Activated B cell treated with CpG ODN at 0.5 μM for 24 hours (primary cell): ENCODE measurements at regions not wholly inside any gene's neighbourhood (a gene's known extent, or its start where the extent isn't known, plus 50 kb on each side); places are given as distances from the start of the nearest gene placed in this dataset.

Source experiments
- ATAC-seq: fragments of 200-7000 bp; cut with Tn5 transposase; one replicate; pipeline ENCODE4 v1.10.0; 2021; ENCODE audit warnings: low read depth, mild to moderate bottlenecking, moderate library complexity
- CTCF ChIA-PET: fragments of 350-600 bp; sonication (Branson Sonifier 250); formaldehyde crosslinking; loops from one replicate; lab custom pipeline; 2021; ENCODE audit warnings: antibody characterized with exemption; lab: Charles Lee
- POLR2A ChIA-PET: fragments of 350-600 bp; sonication (Branson Sonifier 250); formaldehyde crosslinking; loops from one replicate; lab custom pipeline; 2021; ENCODE audit warnings: antibody characterized with exemption; lab: Charles Lee
- DNase-seq: peaks from one replicate; pipeline ENCODE4 v3.0.0; 2022
- H3K27ac Mint-ChIP-seq: one replicate; pipeline ENCODE4 v1.8.0; 2020; ENCODE audit warnings: mixed read lengths
- H3K27me3 Mint-ChIP-seq: one replicate; pipeline ENCODE4 v1.8.0; 2021; ENCODE audit warnings: mixed read lengths
- H3K36me3 Mint-ChIP-seq: one replicate; pipeline ENCODE4 v1.8.0; 2021; ENCODE audit warnings: low read depth, mixed read lengths
- H3K4me1 Mint-ChIP-seq: one replicate; pipeline ENCODE4 v1.8.0; 2021; ENCODE audit warnings: mixed read lengths
- H3K4me3 Mint-ChIP-seq: one replicate; pipeline ENCODE4 v1.8.0; 2020; ENCODE audit warnings: mild to moderate bottlenecking, mixed read lengths
- H3K9me3 Mint-ChIP-seq: one replicate; pipeline ENCODE4 v1.8.0; 2020; ENCODE audit warnings: mixed read lengths
- intact Hi-C: fragments of 100-400 bp; cut with micrococcal nuclease; formaldehyde crosslinking; loops from one replicate; pipeline ENCODE4 v1.15.1; 2024
- TF ChIP-seq, protein P1 (sequence below): fragments of 200-600 bp; IDR thresholded peaks from one replicate; pipeline ENCODE4 v1.8.0; 2022; ENCODE audit warnings: antibody characterized with exemption, mild to moderate bottlenecking

DNA sequence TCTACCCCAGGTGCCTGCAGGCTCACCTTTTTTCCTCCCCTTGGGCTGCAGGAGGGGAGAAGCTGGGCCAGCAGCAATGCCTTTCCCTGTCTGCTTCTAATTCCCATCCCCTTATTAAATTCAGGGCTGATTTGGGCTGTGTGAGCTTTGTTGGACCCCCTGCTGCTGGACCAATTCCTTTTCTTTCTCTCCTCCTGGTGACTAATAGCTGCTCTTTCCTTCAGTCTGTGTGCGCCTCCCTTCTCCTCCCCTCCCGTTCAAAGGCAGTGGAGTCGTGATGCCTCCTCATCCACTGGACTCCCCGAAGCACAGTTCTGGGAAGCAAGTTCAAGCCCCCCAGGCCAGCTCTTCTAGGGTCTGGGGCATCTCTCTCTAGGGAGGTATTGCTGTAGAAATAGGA, 567.9 kb upstream of the CADM1 start:
- Mint-ChIP-seq H3K27ac (no peak overlapping the region), H3K4me1 (no peaks in the 10 kb centered on the region), H3K4me3 (no peak overlapping the region), H3K27me3 (peaks cover 2% of the 10 kb centered on the region), H3K36me3 (no peaks in the 10 kb centered on the region), H3K9me3 (peaks cover 3% of the 10 kb centered on the region)
- ChIA-PET CTCF (no interaction called here), POLR2A (no interaction called here)
- TF ChIP-seq, protein P1, sequence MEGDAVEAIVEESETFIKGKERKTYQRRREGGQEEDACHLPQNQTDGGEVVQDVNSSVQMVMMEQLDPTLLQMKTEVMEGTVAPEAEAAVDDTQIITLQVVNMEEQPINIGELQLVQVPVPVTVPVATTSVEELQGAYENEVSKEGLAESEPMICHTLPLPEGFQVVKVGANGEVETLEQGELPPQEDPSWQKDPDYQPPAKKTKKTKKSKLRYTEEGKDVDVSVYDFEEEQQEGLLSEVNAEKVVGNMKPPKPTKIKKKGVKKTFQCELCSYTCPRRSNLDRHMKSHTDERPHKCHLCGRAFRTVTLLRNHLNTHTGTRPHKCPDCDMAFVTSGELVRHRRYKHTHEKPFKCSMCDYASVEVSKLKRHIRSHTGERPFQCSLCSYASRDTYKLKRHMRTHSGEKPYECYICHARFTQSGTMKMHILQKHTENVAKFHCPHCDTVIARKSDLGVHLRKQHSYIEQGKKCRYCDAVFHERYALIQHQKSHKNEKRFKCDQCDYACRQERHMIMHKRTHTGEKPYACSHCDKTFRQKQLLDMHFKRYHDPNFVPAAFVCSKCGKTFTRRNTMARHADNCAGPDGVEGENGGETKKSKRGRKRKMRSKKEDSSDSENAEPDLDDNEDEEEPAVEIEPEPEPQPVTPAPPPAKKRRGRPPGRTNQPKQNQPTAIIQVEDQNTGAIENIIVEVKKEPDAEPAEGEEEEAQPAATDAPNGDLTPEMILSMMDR, result no peak
- intact Hi-C loops, result no loop called here
- no peak for ATAC-seq
- no peak for DNase-seq

DNA sequence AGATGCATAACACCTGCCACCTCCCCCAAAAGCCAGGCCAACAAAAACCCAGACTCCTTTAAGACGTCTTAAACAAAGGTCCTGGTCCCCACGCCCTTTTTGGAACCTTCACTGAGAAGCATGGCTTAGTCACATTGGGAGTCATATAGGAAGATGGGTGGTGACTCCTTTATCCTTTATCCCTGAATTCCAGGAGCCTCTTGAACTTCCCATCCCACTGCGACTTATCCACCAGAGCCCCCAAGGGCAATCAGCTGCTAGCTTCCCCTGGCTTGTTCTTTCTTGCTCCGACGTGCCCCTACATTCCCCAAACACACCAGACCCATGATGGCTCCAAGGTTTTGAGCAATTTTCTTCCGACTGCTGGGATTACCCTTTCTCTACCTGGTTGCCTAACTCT, 567.0 kb upstream of the CADM1 start:
- H3K36me3 Mint-ChIP-seq, result no peaks in the 10 kb centered on the region
- H3K4me1 Mint-ChIP-seq, result no peaks in the 10 kb centered on the region
- H3K9me3 Mint-ChIP-seq, result no peaks in the 10 kb centered on the region
- ChIA-PET POLR2A (no interaction called here), CTCF (no interaction called here)
- DNase-seq, result no peak
- intact Hi-C loops, result no loop called here
- ATAC-seq, result no peak
- peaks cover 2% of the 10 kb centered on the region for H3K27me3 Mint-ChIP-seq
- no peak overlapping the region for H3K4me3 Mint-ChIP-seq
- no peak overlapping the region for H3K27ac Mint-ChIP-seq
- TF ChIP-seq, protein P1, result no peak

DNA sequence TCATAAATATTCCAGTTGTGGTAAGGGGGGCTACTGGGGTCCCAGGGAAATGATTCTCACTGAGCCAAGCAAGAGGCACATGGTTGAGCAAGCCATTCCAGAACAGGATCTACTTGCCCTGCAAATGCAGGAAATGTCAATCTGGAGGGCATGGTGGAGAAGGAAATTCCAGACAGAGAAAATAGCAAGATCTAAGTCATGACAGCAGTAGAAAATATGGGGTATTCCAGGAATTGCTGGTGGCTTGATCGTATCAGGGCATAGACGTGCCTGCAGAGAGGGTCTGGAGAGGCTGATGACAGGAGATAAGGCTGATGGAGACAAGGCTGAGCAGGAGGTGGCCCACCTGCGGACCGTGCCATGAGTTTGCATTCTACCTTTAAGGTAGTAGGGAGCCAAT, 566.3 kb upstream of the CADM1 start:
- DNase-seq, result no peak
- CTCF ChIA-PET, result no interaction called here
- intact Hi-C loops, result no loop called here
- TF ChIP-seq, protein P1, result no peak
- Mint-ChIP-seq H3K36me3 (no peaks in the 10 kb centered on the region), H3K4me1 (no peaks in the 10 kb centered on the region), H3K9me3 (no peaks in the 10 kb centered on the region), H3K27me3 (peaks cover 2% of the 10 kb centered on the region), H3K4me3 (no peak overlapping the region), H3K27ac (no peak overlapping the region)
- POLR2A ChIA-PET, result no interaction called here
- ATAC-seq, result no peak

DNA sequence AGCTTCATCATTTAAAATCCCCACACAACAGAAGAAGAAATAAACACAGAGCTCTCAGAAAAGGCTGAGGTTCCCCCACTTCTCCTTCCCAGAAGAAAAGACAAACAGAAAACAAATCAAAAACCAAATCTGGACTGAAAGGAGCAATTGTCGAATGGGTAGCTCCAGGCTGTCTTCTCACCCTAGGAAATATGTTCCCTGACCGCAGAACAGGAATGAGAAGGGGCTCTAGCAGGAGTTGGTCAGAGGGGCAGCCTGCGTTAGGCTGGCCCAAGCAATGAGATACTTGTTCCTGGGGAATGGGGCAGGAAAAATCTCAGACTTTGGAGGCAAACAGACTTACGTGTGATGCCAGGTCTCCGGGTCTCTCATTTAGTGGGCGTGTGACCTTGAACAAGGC, 562.6 kb upstream of the CADM1 start:
- ATAC-seq (no peak), DNase-seq (no peak)
- intact Hi-C loops, result no loop called here
- TF ChIP-seq, protein P1, result no peak
- Mint-ChIP-seq H3K27me3 (no peaks in the 10 kb centered on the region), H3K36me3 (no peaks in the 10 kb centered on the region), H3K9me3 (no peaks in the 10 kb centered on the region), H3K27ac (no peak overlapping the region), H3K4me1 (no peaks in the 10 kb centered on the region), H3K4me3 (no peak overlapping the region)
- ChIA-PET POLR2A (no interaction called here), CTCF (no interaction called here)

DNA sequence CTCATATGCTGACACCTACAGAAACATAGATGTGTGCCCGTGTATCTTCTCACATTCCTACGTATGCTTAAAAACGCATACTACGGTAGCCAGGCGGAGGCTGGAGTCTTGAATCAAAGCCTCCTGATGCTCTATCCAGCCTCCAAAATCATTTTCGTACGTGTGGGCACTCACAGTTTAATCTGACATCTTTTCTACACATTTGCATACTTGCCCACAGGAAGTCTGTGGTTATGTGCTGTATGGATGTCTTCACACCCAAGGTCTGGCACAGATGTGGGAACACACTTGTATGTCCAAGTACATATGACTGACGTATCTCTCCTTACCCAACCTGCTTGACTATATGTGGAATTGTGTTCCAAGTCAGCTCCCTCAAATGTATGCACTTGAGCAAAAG, 561.8 kb upstream of the CADM1 start:
- CTCF ChIA-PET, result no interaction called here
- Mint-ChIP-seq H3K36me3 (no peaks in the 10 kb centered on the region), H3K4me1 (no peaks in the 10 kb centered on the region), H3K9me3 (no peaks in the 10 kb centered on the region), H3K27me3 (peaks cover 2% of the 10 kb centered on the region), H3K27ac (no peak overlapping the region), H3K4me3 (no peak overlapping the region)
- ATAC-seq (no peak), DNase-seq (no peak)
- TF ChIP-seq, protein P1, result no peak
- intact Hi-C loops, result no loop called here
- POLR2A ChIA-PET, result no interaction called here
